22Rv1 (cell line): ENCODE measurements at regions not wholly inside any gene's neighbourhood (a gene's known extent, or its start where the extent isn't known, plus 50 kb on each side); places are given as distances from the start of the nearest gene placed in this dataset.

ENCODE experiments used
- ZFX ChIP-seq: fragments of 450-650 bp; IDR thresholded peaks from 2 replicates; pipeline ENCODE4 v1.6.1; 2017; ENCODE audit warnings: antibody characterized with exemption, borderline replicate concordance
- TF ChIP-seq, protein P1 (sequence below): fragments of 450-650 bp; IDR thresholded peaks from 2 replicates; pipeline ENCODE4 v1.5.1; 2017; ENCODE audit warnings: mild to moderate bottlenecking

DNA sequence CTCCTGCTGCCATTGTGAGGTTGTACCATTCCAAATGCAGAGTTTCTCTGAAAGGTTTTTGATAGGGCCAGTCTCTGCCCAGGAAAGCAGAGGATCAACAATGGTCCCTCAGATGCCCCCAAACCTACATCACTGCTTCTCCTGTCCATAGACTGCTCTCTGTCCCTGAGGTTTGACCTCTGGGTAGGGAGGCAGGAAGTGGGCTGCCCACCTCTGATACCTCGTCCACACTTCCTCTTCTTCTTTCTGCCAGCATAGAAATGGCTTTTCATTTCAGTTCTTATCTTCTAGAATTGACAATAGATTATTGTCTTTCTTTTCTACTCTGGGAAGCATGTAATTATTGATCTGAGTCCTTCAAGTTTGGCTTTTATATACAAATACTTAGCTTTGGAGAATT, 170.6 kb downstream of the TRMT11 start:
- TF ChIP-seq, protein P1, sequence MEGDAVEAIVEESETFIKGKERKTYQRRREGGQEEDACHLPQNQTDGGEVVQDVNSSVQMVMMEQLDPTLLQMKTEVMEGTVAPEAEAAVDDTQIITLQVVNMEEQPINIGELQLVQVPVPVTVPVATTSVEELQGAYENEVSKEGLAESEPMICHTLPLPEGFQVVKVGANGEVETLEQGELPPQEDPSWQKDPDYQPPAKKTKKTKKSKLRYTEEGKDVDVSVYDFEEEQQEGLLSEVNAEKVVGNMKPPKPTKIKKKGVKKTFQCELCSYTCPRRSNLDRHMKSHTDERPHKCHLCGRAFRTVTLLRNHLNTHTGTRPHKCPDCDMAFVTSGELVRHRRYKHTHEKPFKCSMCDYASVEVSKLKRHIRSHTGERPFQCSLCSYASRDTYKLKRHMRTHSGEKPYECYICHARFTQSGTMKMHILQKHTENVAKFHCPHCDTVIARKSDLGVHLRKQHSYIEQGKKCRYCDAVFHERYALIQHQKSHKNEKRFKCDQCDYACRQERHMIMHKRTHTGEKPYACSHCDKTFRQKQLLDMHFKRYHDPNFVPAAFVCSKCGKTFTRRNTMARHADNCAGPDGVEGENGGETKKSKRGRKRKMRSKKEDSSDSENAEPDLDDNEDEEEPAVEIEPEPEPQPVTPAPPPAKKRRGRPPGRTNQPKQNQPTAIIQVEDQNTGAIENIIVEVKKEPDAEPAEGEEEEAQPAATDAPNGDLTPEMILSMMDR = no peak
- TF ChIP-seq ZFX = no peak
